Esophagus squamous epithelium (tissue), 4 donors: ENCODE measurements at regions not wholly inside any gene's neighbourhood (a gene's known extent, or its start where the extent isn't known, plus 50 kb on each side); places are given as distances from the start of the nearest gene placed in this dataset.

Experiments used
- POLR2A ChIP-seq, 4 donors: fragments of 450-650 bp; IDR thresholded peaks; one replicate each; pipeline ENCODE4 v1.6.1; 2017; ENCODE audit warnings: antibody characterized with exemption in 4 of 4, mild to moderate bottlenecking in 4 of 4, moderate library complexity in 3 of 4
- TF ChIP-seq, protein P1 (sequence below), 6 experiments: fragments of 450-650 bp in 4 of 6; fragments of 200-600 bp in 2 of 6; sonication (generic) in 2 of 6; IDR thresholded peaks; one replicate each; pipeline ENCODE4 v1.5.1; 2016 to 2019; ENCODE audit warnings: antibody characterized with exemption in 6 of 6, mild to moderate bottlenecking in 4 of 6, moderate library complexity in 4 of 6

- TF ChIP-seq, protein P1, sequence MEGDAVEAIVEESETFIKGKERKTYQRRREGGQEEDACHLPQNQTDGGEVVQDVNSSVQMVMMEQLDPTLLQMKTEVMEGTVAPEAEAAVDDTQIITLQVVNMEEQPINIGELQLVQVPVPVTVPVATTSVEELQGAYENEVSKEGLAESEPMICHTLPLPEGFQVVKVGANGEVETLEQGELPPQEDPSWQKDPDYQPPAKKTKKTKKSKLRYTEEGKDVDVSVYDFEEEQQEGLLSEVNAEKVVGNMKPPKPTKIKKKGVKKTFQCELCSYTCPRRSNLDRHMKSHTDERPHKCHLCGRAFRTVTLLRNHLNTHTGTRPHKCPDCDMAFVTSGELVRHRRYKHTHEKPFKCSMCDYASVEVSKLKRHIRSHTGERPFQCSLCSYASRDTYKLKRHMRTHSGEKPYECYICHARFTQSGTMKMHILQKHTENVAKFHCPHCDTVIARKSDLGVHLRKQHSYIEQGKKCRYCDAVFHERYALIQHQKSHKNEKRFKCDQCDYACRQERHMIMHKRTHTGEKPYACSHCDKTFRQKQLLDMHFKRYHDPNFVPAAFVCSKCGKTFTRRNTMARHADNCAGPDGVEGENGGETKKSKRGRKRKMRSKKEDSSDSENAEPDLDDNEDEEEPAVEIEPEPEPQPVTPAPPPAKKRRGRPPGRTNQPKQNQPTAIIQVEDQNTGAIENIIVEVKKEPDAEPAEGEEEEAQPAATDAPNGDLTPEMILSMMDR (IDR thresholded peaks at IDR 0.05) = no peak
- TF ChIP-seq POLR2A (IDR thresholded peaks at IDR 0.05) = no peak
Measured at GRCh38 chr6:94902974-94903628, 674.2 kb upstream of the MANEA start.
